Spleen (tissue), 11 donors: ENCODE measurements at regions not wholly inside any gene's neighbourhood (a gene's known extent, or its start where the extent isn't known, plus 50 kb on each side); places are given as distances from the start of the nearest gene placed in this dataset.

Source experiments
- DNase-seq: peaks from one replicate; pipeline ENCODE4 v3.0.0-alpha.2; 2020
- H3K27ac ChIP-seq, 8 donors: fragments of 200-600 bp; sonication (generic) in 7 of 8; 1 replicate in 4 of 8; 2 replicates in 4 of 8; pipeline versions ENCODE4 v1.5.0 to v1.8.0; 2016 to 2021; ENCODE audit warnings: inconsistent platforms in 4 of 8, mild to moderate bottlenecking in 4 of 8, moderate library complexity in 1 of 8
- H3K27me3 ChIP-seq, 7 donors: fragments of 200-600 bp; sonication (generic) in 6 of 7; replicated peaks in 1 of 7; 1 replicate in 4 of 7; 2 replicates in 3 of 7; pipeline versions ENCODE4 v1.5.0 to v1.8.0; 2016 to 2021; ENCODE audit warnings: inconsistent platforms in 3 of 7, mild to moderate bottlenecking in 1 of 7
- H3K36me3 ChIP-seq, 6 donors: fragments of 200-600 bp; sonication (generic) in 5 of 6; 1 replicate in 4 of 6; 2 replicates in 2 of 6; pipeline versions ENCODE4 v1.5.0 to v1.8.0; 2016 to 2021; ENCODE audit warnings: inconsistent platforms in 2 of 6
- H3K4me1 ChIP-seq, 6 donors: fragments of 200-600 bp; sonication (generic) in 5 of 6; 1 replicate in 3 of 6; 2 replicates in 3 of 6; pipeline versions ENCODE4 v1.5.0 to v1.8.0; 2016 to 2021; ENCODE audit warnings: inconsistent platforms in 3 of 6
- H3K4me3 ChIP-seq, 8 donors: fragments of 200-600 bp; sonication (generic) in 7 of 8; 1 replicate in 4 of 8; 2 replicates in 4 of 8; pipeline versions ENCODE4 v1.5.0 to v1.8.0; 2016 to 2021; ENCODE audit warnings: inconsistent platforms in 4 of 8, mild to moderate bottlenecking in 4 of 8, moderate library complexity in 2 of 8
- H3K9me3 ChIP-seq, 8 donors: fragments of 200-600 bp; sonication (generic) in 7 of 8; 1 replicate in 4 of 8; 2 replicates in 4 of 8; pipeline versions ENCODE4 v1.5.0 to v1.8.0; 2016 to 2021; ENCODE audit warnings: inconsistent platforms in 4 of 8
- CTCF ChIP-seq, 11 experiments: fragments of 200-600 bp in 7 of 11; fragments of 450-650 bp in 4 of 11; sonication (generic) in 4 of 11; IDR thresholded peaks in 8 of 11; conservative IDR thresholded peaks in 3 of 11; 1 replicate in 7 of 11; 2 replicates in 4 of 11; pipeline versions ENCODE4 v1.4.0 to v1.8.0; 2016 to 2021; ENCODE audit warnings: antibody characterized with exemption in 11 of 11, inconsistent platforms in 4 of 11, mild to moderate bottlenecking in 1 of 11
- POLR2A ChIP-seq, 3 donors: fragments of 450-650 bp; IDR thresholded peaks; one replicate each; pipeline ENCODE4 v1.5.1; 2017; ENCODE audit warnings: antibody characterized with exemption in 3 of 3, mild to moderate bottlenecking in 1 of 3
- POLR2AphosphoS5 ChIP-seq, 3 donors: sonication (generic); formaldehyde crosslinking; IDR thresholded peaks; one replicate each; pipeline ENCODE4 v1.5.1; 2017; ENCODE audit warnings: antibody characterized with exemption in 3 of 3
- WGBS, 5 donors: extraction: QIAGEN DNeasy Blood & Tissue Kit in 3 of 5; methylation state at CpG; one replicate each; pipeline versions ENCODE4 v1.1.5 to v1.1.7; 2013 to 2018; 5-methylcytosine and 5-hydroxymethylcytosine counted together
- intact Hi-C: fragments of 100-400 bp; cut with DNase I; formaldehyde crosslinking; loops from one replicate; pipeline ENCODE4 v1.15.0; 2023; ENCODE audit warnings: low total_unique reads
- donor health status: healthy with polysubstance abuse.
- donor health status: DM: no; HTN: no; CAD: no; lungs with moderate emphysema.
- donor health status: DM: no; HTN: no; CAD: no.
- donor health status: Bipolar disorder and iron deficiency.
- donor health status: healthy.
- donor health status: DM: no; HTN: no; CAD: no.
- donor health status: DM: yes; HTN: yes; CAD: no.

DNA sequence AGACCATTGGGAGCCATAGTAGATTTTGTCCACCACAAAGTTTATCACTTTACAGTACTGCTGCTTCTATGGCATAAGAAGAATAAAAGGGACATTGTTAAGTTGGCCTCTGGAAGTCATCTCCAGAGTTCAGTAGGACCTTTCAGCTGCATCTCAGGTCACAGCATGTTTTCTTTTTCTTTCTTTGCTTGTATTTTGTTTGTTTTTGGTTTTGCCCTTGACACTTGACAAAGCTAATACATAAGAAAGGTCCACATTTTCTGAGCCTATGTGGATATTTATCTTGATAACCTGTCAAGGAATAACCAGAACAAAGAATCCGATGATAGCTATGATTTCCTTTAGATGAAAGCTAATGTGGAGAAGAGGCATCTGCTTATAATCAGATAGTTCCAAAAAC is 101.6 kb upstream of the XIRP2 start:
- WGBS, 5 donors: 71 to 94% (median 80%) methylated on average over 1 of the region's 1 CpG
- H3K4me1 ChIP-seq: no peaks in the 10 kb centered on the region
- intact Hi-C loops: no loop called here

DNA sequence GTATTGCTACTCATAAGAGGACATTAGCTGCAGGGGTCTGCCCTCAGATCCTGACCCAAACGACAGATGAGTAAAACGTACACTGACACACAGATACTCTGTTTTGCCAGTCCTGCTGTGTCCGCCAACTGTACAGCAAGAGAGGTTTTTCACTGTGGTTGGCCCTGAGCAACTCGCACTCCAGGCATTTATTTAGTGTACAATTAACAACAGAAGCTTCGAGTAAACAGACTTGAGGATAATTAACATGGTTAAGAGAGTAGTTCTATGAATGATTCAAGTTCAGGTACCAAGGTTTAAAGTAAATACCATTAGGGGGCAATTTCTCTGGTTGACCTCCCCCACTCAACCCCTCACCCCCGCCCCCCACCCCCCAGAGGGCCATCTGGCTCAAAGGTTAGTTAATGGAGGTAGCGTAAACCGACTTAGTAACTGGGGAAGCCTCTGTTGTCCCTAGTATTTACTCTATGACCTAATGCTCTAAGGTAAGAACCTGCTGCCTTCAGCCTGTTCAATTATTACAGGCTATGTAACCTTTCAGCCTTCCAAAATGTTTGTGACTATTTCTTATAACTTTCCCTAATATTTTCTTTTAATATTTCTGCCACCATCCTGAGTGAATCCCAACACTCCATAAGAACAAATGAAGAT is 103.9 kb upstream of the XIRP2 start:
- Histone ChIP-seq H3K4me1 (no peaks in the 10 kb centered on the region), H3K27me3 (no peaks in the 10 kb centered on the region), H3K36me3 (no peaks in the 10 kb centered on the region), H3K27ac (no peak overlapping the region), H3K4me3 (no peak overlapping the region), H3K9me3 (no peaks in the 10 kb centered on the region)
- no peak for DNase-seq
- intact Hi-C loops: no loop called here
- no peak for TF ChIP-seq CTCF (IDR thresholded peaks at IDR 0.05 in 8 of 11, conservative IDR thresholded peaks at IDR 0.05 in 3 of 11)
- TF ChIP-seq POLR2AphosphoS5 (IDR thresholded peaks at IDR 0.05): no peak
- no peak for TF ChIP-seq POLR2A (IDR thresholded peaks at IDR 0.05)
- 76 to 87% (median 80%) methylated on average over 7 to 8 of the region's 8 CpGs for WGBS, 5 donors

More for the DNA sequence above, 101.6 kb upstream of the XIRP2 start:
- TF ChIP-seq POLR2A (IDR thresholded peaks at IDR 0.05) (no peak), CTCF (IDR thresholded peaks at IDR 0.05 in 8 of 11, conservative IDR thresholded peaks at IDR 0.05 in 3 of 11) (no peak), POLR2AphosphoS5 (IDR thresholded peaks at IDR 0.05) (no peak)
- H3K9me3 ChIP-seq: peaks cover 0 to 11% (median 1%) of the 10 kb centered on the region in 8 donors
- no peak for DNase-seq
- no peak overlapping the region for H3K4me3 ChIP-seq
- H3K27me3 ChIP-seq: no peaks in the 10 kb centered on the region
- H3K27ac ChIP-seq: no peak overlapping the region
- H3K36me3 ChIP-seq: no peaks in the 10 kb centered on the region

DNA sequence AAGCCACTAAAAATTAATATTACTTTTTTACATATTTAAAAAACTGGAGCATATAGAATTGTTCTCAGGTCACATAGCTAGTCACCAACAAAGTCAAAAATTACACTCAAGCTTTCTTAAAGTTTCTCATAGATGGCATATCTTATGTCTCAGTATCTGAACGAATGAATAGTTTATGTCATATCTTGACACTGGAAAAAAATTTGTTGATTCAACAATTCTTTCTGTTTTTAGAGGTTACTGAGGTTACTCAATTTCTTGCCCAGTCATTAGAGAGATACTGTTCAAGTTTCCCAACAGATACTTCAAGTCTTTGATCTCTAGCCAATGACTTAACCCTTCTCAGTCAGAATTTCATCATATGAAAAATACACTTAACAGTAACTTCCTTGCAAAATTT is 113.1 kb upstream of the XIRP2 start:
- peaks cover 0 to 5% (median 0%) of the 10 kb centered on the region in 8 donors for H3K9me3 ChIP-seq
- H3K27me3 ChIP-seq: no peaks in the 10 kb centered on the region
- TF ChIP-seq CTCF (IDR thresholded peaks at IDR 0.05 in 8 of 11, conservative IDR thresholded peaks at IDR 0.05 in 3 of 11) (no peak), POLR2AphosphoS5 (IDR thresholded peaks at IDR 0.05) (no peak), POLR2A (IDR thresholded peaks at IDR 0.05) (no peak)
- no peak overlapping the region for H3K4me3 ChIP-seq
- no peaks in the 10 kb centered on the region for H3K36me3 ChIP-seq
- H3K4me1 ChIP-seq: no peaks in the 10 kb centered on the region
- 63 to 85% (median 80%) methylated on average over 1 of the region's 1 CpG for WGBS, 5 donors
- no peak for DNase-seq
- intact Hi-C loops: no loop called here
- no peak overlapping the region for H3K27ac ChIP-seq

- Histone ChIP-seq H3K4me3 (no peak overlapping the region), H3K36me3 (no peaks in the 10 kb centered on the region), H3K27ac (no peak overlapping the region), H3K9me3 (peaks cover 0 to 14% (median 7%) of the 10 kb centered on the region in 8 donors), H3K27me3 (no peaks in the 10 kb centered on the region), H3K4me1 (no peaks in the 10 kb centered on the region)
- 83 to 93% (median 87%) methylated on average over 3 of the region's 3 CpGs for WGBS, 5 donors
- TF ChIP-seq POLR2A (IDR thresholded peaks at IDR 0.05): no peak
- intact Hi-C loops: no loop called here
- no peak for DNase-seq
Measured at GRCh38 chr2:166773308-166773949, 114.9 kb upstream of the XIRP2 start.
